Endodermal cell (in vitro differentiated cells): ENCODE measurements at regions not wholly inside any gene's neighbourhood (a gene's known extent, or its start where the extent isn't known, plus 50 kb on each side); places are given as distances from the start of the nearest gene placed in this dataset.

Experiments
- DNase-seq: peaks from one replicate; pipeline ENCODE4 v3.0.0-alpha.2; 2017
- H3K27ac ChIP-seq: 2 replicates; pipeline ENCODE4 v1.5.1; 2013; ENCODE audit warnings: mild to moderate bottlenecking, low read depth, low read length, moderate library complexity
- H3K27me3 ChIP-seq: 2 replicates; pipeline ENCODE4 v1.6.1; 2013; ENCODE audit warnings: mild to moderate bottlenecking, low read length, moderate library complexity; ENCODE audit not compliant: insufficient read depth, control insufficient read depth, poor library complexity, severe bottlenecking
- H3K36me3 ChIP-seq: 2 replicates; pipeline ENCODE4 v1.7.0; 2013; ENCODE audit warnings: mild to moderate bottlenecking, low read length, moderate library complexity; ENCODE audit not compliant: control insufficient read depth, insufficient read depth
- H3K4me1 ChIP-seq: one replicate; pipeline ENCODE4 v1.7.0; 2013; ENCODE audit warnings: low read length; ENCODE audit not compliant: control insufficient read depth, insufficient read depth
- H3K4me3 ChIP-seq: 2 replicates; pipeline ENCODE4 v1.5.1; 2013; ENCODE audit warnings: mild to moderate bottlenecking, low read length, moderate library complexity
- H3K9ac ChIP-seq: 2 replicates; pipeline ENCODE4 v1.6.1; 2013; ENCODE audit warnings: mild to moderate bottlenecking, low read length, moderate library complexity; ENCODE audit not compliant: poor library complexity, severe bottlenecking; ENCODE audit errors: extremely low read depth
- H3K9me3 ChIP-seq: 2 replicates; pipeline ENCODE4 v1.6.1; 2013; ENCODE audit warnings: mild to moderate bottlenecking, low read length, moderate library complexity; ENCODE audit not compliant: control insufficient read depth
- H3K27ac Mint-ChIP-seq: 2 replicates; pipeline ENCODE4 v1.8.0; 2020; ENCODE audit warnings: mixed read lengths
- H3K27me3 Mint-ChIP-seq: 2 replicates; pipeline ENCODE4 v1.8.0; 2021; ENCODE audit warnings: mild to moderate bottlenecking, mixed read lengths; ENCODE audit not compliant: insufficient read depth
- H3K36me3 Mint-ChIP-seq: 2 replicates; pipeline ENCODE4 v1.8.0; 2020; ENCODE audit warnings: low read depth, mixed read lengths
- H3K4me1 Mint-ChIP-seq: 2 replicates; pipeline ENCODE4 v1.8.0; 2020; ENCODE audit warnings: mixed read lengths
- H3K4me3 Mint-ChIP-seq: 2 replicates; pipeline ENCODE4 v1.8.0; 2020; ENCODE audit warnings: mild to moderate bottlenecking, moderate library complexity, mixed read lengths
- H3K9me3 Mint-ChIP-seq: 2 replicates; pipeline ENCODE4 v1.8.0; 2020; ENCODE audit warnings: mild to moderate bottlenecking, mixed read lengths
- CTCF ChIP-seq: fragments of 200-600 bp; sonication (generic); conservative IDR thresholded peaks from 2 replicates; pipeline ENCODE4 v1.5.0; 2021; ENCODE audit warnings: antibody characterized with exemption, mild to moderate bottlenecking
- WGBS, 2 experiments: methylation state at CpG; one replicate each; pipeline versions ENCODE4 v1.1.5 to v1.1.7; 2013; ENCODE audit warnings: missing lambda C conversion rate in 2 of 2, mixed read lengths in 1 of 2; ENCODE audit not compliant: insufficient coverage in 1 of 2, insufficient read length in 1 of 2; 5-methylcytosine and 5-hydroxymethylcytosine counted together

- 88 to 98% methylated on average over 6 to 8 of the region's 8 CpGs for WGBS, 2 experiments
- DNase-seq: no peak
- Histone ChIP-seq H3K4me3 (no peak overlapping the region), H3K9ac (no peak overlapping the region), H3K27me3 (no peaks in the 10 kb centered on the region), H3K36me3 (no peaks in the 10 kb centered on the region), H3K27ac (no peak overlapping the region), H3K4me1 (no peaks in the 10 kb centered on the region), H3K9me3 (no peaks in the 10 kb centered on the region)
- no peaks in the 10 kb centered on the region for H3K36me3 Mint-ChIP-seq
- TF ChIP-seq CTCF: no peak
- H3K9me3 Mint-ChIP-seq: no peaks in the 10 kb centered on the region
- H3K4me3 Mint-ChIP-seq: no peak overlapping the region
- H3K4me1 Mint-ChIP-seq: peaks cover 1% of the 10 kb centered on the region
- peaks cover 6% of the 10 kb centered on the region for H3K27me3 Mint-ChIP-seq
- no peak overlapping the region for H3K27ac Mint-ChIP-seq
Measured at GRCh38 chr2:234286118-234286598, 210.7 kb downstream of the ARL4C start.

DNA sequence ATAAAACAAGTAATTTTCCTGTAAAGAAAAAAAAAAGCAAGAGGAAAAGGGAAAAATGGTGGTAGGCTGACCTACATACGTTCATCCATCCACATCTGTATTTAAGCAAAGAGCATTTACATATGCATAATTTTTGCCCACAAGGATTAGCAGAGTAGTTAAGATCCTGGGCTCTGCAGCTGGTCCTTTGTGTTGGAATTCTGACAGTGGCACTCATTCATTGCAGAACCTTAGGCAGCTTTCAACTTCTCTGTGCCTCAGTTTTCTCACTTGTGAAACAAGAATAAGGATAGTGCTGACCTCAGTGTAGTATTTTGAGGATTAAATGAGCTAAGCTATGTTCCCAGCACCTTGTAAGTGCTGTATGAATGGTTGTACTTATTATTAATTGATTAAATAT lies 211.3 kb downstream of the ARL4C start:
- TF ChIP-seq CTCF: no peak
- Histone ChIP-seq H3K4me1 (no peaks in the 10 kb centered on the region), H3K4me3 (no peak overlapping the region), H3K27me3 (no peaks in the 10 kb centered on the region), H3K9me3 (no peaks in the 10 kb centered on the region), H3K27ac (no peak overlapping the region), H3K9ac (no peak overlapping the region), H3K36me3 (no peaks in the 10 kb centered on the region)
- Mint-ChIP-seq H3K9me3 (no peaks in the 10 kb centered on the region), H3K36me3 (no peaks in the 10 kb centered on the region), H3K4me1 (peaks cover 1% of the 10 kb centered on the region), H3K4me3 (no peak overlapping the region), H3K27me3 (peaks cover 8% of the 10 kb centered on the region), H3K27ac (no peak overlapping the region)
- DNase-seq: no peak
- 100% methylated on average over 1 of the region's 1 CpG; no CpG with 5 or more reads in 1 of the 2 experiments for WGBS, 2 experiments

DNA sequence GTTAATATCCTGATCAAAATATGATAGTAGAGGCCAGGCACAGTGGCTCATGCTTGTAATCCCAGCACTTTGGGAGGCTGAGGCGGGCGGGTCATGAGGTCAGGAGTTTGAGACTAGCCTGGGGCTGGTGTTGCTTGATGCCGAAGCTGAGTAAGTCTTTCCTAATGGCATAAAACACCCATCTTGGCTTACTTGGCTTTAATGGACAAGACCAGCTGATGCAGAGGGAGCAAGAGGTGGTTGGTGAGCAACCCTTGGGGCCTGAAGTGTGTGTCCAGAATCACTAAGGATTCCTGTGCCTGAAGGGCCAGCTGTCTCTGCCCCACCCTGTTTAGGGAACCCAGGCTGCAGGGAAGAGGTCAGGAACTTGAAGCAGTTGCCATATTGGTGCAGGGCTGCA lies 217.2 kb downstream of the ARL4C start:
- H3K27ac Mint-ChIP-seq: no peak overlapping the region
- H3K27me3 Mint-ChIP-seq: peaks cover 12% of the 10 kb centered on the region
- Histone ChIP-seq H3K27me3 (no peaks in the 10 kb centered on the region), H3K27ac (no peak overlapping the region), H3K9ac (no peak overlapping the region), H3K4me3 (no peak overlapping the region), H3K9me3 (peaks cover 6% of the 10 kb centered on the region), H3K4me1 (no peaks in the 10 kb centered on the region), H3K36me3 (no peaks in the 10 kb centered on the region)
- WGBS, 2 experiments: 77 to 100% methylated on average over 2 to 3 of the region's 3 CpGs
- H3K9me3 Mint-ChIP-seq: peaks cover 10% of the 10 kb centered on the region
- no peak for TF ChIP-seq CTCF
- H3K36me3 Mint-ChIP-seq: no peaks in the 10 kb centered on the region
- H3K4me1 Mint-ChIP-seq: no peaks in the 10 kb centered on the region
- H3K4me3 Mint-ChIP-seq: no peak overlapping the region
- no peak for DNase-seq
